HG02885 (cell line): ENCODE measurements at regions not wholly inside any gene's neighbourhood (a gene's known extent, or its start where the extent isn't known, plus 50 kb on each side); places are given as distances from the start of the nearest gene placed in this dataset.
"Not testable (repeated sequence)": the region's sequence is repeated elsewhere in the genome, so short reads cannot be mapped to it uniquely, and the experiment has no call there.

ENCODE experiments used
- ATAC-seq: cut with Tn5 transposase; IDR thresholded peaks from one replicate; pipeline ENCODE4 v1.9.1; 2021; ENCODE audit warnings: mild to moderate bottlenecking; ENCODE audit not compliant: unreplicated experiment, poor library complexity

DNA sequence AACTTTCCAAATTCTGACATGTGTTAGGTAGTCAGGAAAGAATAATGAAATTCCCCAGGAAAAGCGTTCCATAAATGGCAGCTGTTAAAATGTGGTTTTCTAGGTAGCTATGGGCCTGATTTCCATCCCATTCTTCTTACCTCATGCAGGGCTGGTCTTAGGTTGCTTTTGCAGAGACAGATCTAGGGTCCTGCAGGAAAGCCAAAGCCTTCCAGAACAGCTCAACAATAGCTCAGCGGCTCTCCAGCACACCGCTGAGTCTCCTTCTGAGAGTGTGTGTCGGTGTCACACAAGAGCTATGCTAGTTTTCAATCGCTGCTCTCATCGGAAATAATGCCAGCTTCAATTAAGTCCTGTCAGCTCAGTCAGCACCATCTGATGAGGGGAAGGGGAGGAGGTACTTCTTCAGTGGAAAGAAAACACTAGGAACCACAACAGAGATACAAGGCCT, 106.7 kb downstream of the TMEM30B start:
- ATAC-seq: no peak

DNA sequence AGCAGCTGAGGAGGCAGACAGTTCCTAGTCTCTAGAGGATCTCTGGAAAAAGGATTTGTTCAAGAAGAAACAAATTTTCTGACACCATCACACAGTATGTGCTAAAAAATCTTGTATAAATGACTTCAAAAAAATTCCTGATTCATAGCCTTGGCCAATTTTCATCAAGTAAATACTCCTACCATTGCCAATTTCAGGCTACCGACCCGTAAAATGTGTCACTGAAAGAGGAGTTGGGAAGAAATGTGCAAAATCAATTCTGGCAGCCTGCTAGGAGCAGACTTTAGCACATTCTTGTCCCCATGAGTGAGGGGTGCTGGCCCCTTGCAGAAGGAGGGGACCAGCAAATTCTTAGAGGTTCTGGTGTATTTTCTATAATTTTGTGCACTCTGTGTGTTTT, 109.4 kb downstream of the TMEM30B start:
- ATAC-seq: no peak

DNA sequence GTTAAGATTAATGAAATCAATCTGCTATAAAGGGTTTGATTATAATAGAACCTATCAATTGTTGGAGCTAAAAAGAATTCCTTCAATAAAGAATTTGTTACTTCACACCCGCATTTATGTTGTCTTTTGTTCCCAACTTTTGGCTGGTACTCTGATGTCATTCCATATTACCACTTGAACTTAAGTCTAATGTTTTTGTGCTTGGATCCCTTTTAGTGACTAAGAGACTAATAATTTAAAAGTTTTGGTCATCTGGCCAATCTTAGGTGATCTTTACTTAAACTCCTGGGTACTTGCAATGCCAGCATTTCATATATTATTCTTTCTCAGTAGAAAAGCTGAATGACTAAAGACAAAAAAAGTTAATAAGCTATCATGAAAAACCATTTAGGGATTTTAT, 113.0 kb downstream of the TMEM30B start:
- ATAC-seq: no peak

DNA sequence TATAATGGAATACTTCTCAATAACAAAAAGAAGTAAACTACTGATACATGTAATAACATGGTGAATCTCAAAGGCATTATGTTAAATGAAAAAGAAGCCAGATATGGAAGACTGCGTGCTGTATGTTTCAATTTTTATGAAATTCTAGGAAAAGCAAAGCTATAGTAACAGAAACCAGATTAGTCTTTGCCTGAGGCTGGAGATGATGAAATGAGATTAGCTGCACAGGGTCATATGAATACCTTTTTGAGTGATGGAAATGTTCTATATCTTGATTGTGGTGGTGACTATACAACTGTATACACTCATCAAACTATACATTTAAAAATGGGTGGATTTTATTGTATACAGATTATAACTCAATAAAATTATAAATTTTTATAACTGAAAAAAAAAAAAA, 113.5 kb downstream of the TMEM30B start:
- ATAC-seq: no peak

DNA sequence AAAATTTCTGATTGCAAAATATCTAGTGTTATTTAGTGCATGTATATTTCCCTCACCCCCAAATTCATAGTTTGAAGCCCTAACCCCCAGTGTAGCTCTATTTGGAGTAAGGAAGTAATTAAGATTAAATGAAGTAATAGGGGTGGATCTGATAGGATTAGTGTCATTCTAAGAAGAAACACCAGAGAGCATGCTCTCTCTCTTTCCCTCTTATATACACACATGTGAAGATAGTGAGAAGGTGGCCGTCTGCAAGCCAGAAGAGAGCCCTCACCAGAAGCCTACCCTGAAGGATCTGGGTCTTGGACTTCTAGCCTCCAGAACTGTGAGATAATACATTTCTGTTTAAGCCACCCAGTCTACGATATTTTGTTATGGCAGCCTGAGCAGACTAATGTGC, 120.3 kb downstream of the TMEM30B start:
- ATAC-seq: no peak

DNA sequence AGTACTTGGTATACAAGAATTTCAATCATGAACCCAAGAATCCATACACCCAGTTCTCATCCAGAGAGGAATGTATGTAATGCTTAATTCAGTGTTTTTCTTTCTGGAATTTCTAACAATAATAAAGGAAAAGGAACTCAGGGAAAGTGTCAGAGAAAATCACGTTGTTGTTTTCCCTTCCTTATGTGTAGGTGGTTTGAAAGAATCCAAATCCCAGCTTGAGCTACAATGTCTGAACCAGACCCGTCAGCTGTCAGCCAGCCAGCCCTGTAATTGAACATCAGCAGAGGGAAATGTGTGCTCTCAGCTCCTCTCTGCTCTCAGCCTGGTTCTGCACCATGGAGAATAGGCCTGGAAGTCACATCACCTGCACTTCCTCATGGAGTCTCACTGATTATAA, 126.5 kb downstream of the TMEM30B start:
- no peak for ATAC-seq

DNA sequence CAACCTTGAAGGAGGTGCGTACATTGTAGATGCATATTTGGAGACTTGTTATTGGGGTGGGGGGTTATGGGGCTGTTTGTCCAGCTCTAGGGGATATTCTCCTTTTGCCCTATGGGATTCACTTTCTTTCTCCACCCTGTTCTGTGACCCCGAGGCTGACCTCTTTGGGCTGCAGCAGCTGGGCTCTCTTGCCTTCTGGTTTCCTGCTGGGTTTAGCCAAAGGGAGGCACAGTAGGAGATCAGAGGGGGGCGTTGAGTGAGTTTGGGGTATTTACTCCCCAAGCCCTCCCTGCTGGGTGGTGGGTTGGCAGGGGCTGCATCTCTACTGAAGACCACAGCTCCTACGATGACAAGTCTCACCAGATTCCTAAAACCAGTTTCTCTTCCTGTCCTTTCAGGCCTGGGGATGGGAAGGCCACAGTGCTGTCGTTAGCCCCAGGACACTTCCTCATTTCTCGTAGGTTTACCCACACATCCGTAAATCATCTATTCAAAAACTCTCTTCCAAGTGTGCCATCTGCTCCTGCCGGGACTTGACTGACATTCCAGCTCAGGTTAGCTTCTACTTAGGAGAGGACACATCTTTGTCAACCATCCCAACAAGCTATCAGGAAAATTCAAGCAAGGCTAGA, 127.1 kb downstream of the TMEM30B start:
- ATAC-seq: no peak

DNA sequence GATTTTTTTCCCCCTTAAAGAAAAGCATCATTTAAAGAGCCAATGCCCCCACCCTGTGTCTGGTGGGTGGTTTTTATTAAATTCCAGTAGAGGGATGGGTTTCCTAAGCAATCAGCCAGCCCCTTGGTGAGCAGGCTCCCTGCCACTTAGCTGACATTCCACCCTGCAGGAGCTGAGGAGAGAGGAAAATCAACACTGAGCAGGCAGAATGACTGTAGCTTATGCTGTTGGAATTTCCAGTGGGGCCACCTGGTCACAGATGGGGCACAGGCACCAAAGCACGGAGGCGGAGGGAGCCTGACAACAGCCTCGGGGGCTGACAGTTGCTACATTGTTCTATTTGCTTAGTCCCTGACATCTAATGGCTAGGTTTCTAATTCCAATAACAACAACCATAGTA, 127.7 kb downstream of the TMEM30B start:
- no peak for ATAC-seq

DNA sequence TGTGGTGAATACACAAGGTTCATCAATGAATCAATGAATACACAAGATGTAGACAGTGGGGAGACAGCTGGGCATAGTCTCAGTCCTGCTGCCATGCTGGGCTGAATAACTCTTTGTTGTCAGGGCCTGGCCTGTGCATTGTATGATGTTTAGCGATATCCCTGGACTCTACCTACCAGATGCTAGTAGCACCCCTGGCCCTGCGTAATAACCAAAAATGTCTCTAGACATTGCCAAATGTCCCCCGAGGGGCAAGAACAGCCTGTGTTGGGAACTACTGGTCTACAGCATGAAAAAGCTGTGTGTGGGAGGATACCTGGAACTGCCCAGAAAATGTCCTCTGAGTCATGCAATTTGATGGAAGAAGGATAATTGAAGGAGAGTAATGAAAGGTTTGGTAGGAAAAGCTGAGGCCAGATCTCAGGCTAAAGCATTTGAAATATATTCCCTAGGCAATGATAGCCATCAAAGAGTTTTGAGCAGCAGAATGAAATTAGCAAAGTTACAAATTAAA, 128.2 kb downstream of the TMEM30B start:
- no peak for ATAC-seq

DNA sequence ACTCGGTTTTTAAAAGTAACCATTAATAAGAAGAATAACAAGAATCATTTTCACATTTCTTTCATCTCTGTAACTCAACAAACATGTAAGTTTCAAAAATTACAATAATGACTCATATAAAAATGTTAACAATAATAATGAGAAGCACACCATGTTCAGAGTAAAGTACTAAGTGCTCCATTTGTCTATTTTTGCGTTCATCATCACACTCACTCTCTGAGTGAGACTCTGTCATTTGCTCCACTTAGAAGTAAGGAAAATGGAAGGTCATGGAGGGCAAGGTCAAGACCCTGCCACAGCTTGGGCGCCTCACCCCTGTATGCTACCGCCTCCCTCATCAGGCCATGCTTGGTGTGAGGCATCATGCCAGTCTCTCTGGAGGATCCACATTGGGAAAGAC, 129.9 kb downstream of the TMEM30B start:
- no peak for ATAC-seq

DNA sequence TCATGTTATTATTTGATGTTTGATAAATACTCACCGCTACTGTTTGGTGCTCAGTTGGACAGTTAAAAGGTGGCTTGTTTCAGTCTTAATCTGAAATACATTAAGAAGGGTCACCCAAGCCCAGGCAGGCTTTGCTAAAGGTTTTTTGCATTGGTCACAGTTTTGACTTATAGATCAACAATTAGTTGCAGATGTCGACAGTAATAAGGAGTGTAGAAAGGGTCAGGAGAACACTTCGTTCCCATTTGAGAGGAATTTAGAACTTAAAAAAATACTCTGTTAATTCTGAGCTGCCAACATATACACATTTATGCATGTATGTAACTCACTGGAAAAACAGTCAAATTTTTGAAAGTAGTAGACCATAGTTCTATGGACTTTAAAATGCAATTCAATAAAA, 130.3 kb downstream of the TMEM30B start:
- no peak for ATAC-seq

DNA sequence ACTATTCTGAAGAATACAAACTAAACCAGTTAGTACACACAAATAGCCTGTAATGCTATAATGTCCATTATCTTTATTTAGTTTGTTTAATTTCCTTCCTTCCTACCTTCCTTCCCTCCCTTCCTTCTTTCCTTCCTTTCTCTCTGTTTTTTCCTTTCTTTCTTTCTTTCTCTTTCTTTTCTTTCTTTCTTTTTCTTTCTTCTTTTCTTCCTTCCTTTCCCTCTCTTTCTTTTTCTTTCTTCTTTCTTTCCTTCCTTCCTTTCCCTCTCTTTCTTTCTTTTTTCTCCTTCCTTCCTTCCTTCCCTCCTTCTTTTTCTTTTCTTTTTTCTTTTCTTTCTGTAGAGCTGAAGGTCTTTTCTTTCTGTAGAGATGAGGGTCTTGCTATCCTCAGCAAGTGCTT, 131.2 kb downstream of the TMEM30B start:
- ATAC-seq: no peak

DNA sequence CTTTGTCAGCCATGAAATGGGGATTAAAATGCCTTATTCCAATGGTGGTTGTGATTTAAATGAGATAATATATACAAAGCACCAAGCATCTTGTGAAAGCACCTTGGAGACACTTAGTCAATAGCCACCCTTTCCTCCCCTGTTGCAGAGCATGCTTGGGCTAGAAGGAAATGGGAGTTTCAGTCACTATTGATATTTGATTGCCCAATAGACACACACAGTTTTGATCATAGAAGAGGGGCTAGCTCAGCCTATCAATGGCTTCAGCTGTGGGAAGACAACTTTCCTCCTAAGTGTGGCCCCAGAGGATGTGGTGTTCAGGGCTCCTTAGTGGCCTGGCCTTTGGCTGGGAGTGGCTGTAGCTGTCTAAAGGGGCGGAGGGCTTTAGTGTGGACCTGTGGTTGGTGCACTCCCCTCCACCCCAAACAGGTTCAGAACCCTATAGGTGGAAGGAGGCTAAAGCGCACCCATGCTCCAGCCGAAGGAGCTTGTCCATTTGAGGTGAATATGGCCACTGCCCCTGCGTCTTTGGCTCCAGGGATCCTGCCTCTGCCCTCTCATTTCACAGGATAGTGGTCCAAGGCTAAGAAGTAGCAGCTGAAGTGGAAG, 132.3 kb downstream of the TMEM30B start:
- ATAC-seq: no peak

DNA sequence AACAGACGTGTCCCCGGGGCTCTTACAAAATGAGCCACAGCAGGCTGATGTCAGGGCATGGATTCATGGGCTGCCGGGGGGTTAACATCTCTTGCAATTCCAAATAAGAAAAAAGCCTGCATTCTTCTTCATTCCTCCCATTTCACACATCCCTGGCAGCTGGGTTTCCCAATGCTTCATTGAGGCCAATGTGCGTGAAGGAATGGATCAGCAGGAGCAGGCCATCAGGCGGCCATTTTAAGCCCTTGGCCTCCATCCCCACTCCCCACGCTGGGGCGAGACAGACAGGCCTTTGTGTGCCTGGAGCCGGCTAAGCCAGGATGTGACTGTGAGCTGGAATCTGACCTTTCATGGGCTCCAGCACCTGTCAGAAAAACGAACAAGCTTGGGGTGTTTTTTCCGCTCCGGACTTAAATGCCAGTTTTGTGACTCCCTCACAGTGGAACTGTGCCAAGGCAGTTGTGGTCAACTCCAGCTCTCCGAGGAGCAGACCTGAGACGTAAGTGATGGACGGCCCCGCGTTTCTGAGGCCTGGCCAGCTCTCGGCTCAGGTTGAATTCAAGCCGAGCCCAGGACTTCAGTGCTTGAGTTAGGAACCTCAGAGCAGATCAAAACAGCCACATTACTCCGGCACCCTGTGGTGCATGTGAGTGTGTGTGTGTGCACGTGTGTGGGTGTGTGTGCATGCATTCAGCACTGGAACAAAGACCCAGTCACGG, 133.1 kb downstream of the TMEM30B start:
- ATAC-seq: no peak

DNA sequence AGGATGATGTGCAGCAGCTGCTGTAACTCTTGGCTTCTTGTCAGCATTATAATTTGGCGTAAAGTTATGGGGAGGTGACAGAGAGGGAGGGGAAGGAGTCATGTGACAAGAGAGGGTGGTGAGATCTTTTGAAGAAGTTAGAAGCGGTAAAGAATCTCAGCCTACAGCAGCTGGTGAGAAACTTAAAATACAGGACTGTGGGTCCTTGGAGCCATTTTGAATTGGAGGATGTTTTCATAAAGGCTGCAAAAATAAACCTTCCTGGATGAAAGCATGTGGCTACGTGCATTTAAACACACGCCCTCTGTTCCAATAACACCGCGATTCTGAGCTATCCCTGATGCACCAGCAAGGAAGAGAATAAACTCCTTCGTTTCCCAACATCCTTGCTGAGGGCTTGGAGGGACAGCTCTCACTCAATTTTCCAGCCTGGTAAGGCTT, 133.7 kb downstream of the TMEM30B start:
- ATAC-seq: no peak

DNA sequence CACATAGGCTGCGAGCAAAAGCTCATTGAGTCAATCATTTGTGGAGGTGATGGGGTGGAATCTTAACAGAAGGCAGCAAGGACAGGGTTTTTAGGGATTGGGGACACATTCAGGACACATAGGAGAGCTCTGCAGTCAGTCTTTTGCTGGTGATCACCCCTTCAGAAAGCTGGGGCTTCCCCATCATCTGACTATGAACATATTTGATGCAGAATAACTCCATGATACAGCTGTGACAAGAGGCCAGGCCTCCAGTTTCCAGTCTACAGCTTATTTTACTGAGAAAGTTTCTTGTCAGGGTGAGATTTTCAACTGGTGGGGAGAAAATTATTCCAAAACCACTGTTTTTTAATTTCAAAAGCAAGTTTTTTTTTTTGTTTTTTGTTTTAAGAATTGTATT, 134.2 kb downstream of the TMEM30B start:
- no peak for ATAC-seq

DNA sequence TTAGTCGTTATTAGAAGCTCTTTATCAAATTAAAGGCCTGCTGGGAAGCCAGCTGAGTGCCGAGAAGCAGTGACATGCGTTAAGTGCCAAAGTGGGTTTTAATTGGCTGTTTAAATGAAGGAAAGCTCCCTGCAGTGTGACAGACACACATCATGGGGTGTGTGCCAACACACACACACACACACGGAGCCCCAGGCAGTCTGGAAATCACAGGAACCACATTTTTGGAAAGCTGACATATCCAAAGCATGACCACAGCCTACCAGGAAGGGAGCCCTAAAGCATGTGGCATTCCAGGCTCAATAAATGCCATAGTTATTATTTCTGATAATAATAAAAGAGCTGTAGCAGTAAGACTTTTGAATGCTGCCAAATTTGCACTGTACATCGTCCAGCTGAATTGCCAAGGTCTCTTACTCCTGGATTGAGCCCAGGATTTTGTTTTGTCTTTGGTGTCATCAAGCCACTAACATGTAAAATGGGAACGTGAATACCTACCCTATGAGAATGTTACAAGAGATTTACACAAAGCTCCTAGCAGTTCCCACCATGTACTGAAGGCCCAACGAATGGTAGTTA, 135.1 kb downstream of the TMEM30B start:
- ATAC-seq: no peak

DNA sequence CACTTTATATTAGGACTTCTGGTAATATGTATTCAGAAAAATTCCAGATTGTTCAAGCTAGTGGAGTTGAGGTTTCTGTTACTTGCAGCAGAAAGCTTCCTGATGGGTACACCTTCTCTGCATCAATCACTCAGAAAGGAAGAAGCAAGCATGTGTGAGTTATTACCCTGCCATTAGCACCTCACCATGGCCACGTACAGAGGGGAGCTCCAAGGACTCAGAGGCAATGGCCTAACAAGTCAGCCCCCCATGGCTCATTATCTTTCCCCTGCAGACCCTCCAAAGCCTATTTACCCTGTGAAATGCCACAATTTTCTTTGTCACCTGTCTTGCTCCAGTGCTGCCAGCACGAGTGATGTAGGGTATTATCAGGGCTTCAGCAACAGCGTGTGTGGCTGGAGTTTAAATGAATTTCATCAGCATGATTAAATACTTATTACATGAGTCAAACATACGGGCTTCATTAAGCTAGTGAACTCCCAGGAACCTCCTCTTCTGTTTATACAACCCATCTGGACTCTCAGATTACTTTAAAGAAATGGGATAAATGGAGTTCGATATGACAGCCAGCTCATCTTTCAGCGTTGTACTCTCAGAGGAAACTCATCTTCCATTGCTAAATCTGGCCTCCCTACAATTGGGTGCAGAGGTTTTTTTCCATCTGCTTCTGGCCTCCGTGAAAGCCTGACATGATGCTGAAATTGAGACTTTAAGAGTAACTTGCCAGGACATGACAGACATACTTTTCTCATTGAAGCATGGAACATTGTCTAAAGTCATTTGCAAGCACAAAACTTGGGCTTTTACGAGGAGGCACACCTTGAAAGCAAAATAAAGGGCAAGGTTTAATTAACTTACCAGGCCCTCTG, 135.9 kb downstream of the TMEM30B start:
- ATAC-seq: no peak

DNA sequence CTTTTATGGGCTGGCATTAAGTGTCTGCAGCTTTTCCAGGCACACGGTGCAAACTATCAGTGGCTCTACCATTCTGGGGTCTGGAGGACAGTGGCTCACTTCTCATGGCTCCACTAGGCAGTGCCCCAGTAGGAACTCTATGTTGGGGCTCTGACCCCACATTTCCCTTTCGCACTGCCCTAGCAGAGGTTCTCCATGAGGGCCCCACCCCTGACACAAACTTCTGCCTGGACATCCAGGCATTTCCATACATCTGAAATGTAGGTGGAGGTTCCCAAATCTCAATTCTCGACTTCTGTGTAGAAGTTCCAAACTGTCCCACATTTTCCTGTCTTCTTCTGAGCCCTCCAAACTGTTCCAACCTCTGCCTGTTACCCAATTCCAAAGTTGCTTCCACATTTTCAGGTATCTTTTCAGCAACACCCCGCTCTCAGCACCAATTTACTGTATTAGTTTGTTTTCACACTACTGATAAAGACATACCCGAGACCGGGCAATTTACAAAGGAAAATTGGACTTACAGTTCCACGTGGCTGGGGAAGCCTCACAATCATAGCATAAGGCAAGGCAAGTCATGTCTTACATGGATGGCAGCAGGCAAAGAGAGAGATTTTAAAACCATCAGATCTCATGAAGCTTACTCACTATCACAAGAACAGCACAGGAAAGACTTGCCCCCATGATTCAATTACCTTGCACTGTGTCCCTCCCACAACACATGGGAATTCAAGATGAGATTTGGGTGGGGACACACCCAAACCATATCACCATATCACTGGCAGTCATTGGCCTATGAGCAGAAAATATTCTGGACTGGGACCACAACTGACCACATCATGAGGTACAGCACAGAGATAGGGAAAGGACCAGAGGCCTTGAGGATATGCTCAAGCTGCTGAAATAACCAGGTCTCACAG, 136.8 kb downstream of the TMEM30B start:
- not testable (repeated sequence) for ATAC-seq
